ENCODE measurements at regions not wholly inside any gene's neighbourhood (a gene's known extent, or its start where the extent isn't known, plus 50 kb on each side); places are given as distances from the start of the nearest gene placed in this dataset.

- no peak overlapping the region for H3K27ac ChIP-seq (ENCODE audit: low read length)
- no peak overlapping the region for H3K4me3 ChIP-seq (ENCODE audit: low read length)
- no peaks in the 10 kb centered on the region for H3K4me1 ChIP-seq (ENCODE audit: control insufficient read depth, insufficient read depth, low read length)
- no peaks in the 10 kb centered on the region for H3K9me3 ChIP-seq (replicated peaks; ENCODE audit: control insufficient read depth, low read depth, low read length)
- no peaks in the 10 kb centered on the region for H3K27me3 ChIP-seq (ENCODE audit: control insufficient read depth, insufficient read depth, low read length)
- WGBS (ENCODE audit: insufficient coverage) = 43% methylated on average over 1 of the region's 2 CpGs
- DNase-seq = no peak
- H3K36me3 ChIP-seq (ENCODE audit: control insufficient read depth, insufficient read depth, low read length) = no peaks in the 10 kb centered on the region
Observed at GRCh38 chr12:28601570-28602058, 411.4 kb downstream of the CCDC91 start.

GRCh38 chr12:28602786-28603185 lies 412.5 kb downstream of the CCDC91 start:
- Histone ChIP-seq H3K27ac (ENCODE audit: low read length) (no peak overlapping the region), H3K27me3 (ENCODE audit: control insufficient read depth, insufficient read depth, low read length) (no peaks in the 10 kb centered on the region), H3K9me3 (replicated peaks; ENCODE audit: control insufficient read depth, low read depth, low read length) (peaks cover 3% of the 10 kb centered on the region), H3K4me3 (ENCODE audit: low read length) (no peak overlapping the region), H3K4me1 (ENCODE audit: control insufficient read depth, insufficient read depth, low read length) (no peaks in the 10 kb centered on the region), H3K36me3 (ENCODE audit: control insufficient read depth, insufficient read depth, low read length) (no peaks in the 10 kb centered on the region)
- WGBS (ENCODE audit: insufficient coverage) = 86% methylated on average over 1 of the region's 4 CpGs
- no peak for DNase-seq

- 78% methylated on average over 1 of the region's 5 CpGs for WGBS (ENCODE audit: insufficient coverage)
- Histone ChIP-seq H3K9me3 (replicated peaks; ENCODE audit: control insufficient read depth, low read depth, low read length) (peaks cover 3% of the 10 kb centered on the region), H3K4me1 (ENCODE audit: control insufficient read depth, insufficient read depth, low read length) (no peaks in the 10 kb centered on the region), H3K27me3 (ENCODE audit: control insufficient read depth, insufficient read depth, low read length) (no peaks in the 10 kb centered on the region), H3K4me3 (ENCODE audit: low read length) (no peak overlapping the region), H3K27ac (ENCODE audit: low read length) (no peak overlapping the region), H3K36me3 (ENCODE audit: control insufficient read depth, insufficient read depth, low read length) (no peaks in the 10 kb centered on the region)
- no peak for DNase-seq
Observed at GRCh38 chr12:28603239-28603638, 413.0 kb downstream of the CCDC91 start.

- Histone ChIP-seq H3K36me3 (ENCODE audit: control insufficient read depth, insufficient read depth, low read length) (no peaks in the 10 kb centered on the region), H3K4me1 (ENCODE audit: control insufficient read depth, insufficient read depth, low read length) (no peaks in the 10 kb centered on the region), H3K4me3 (ENCODE audit: low read length) (no peak overlapping the region), H3K9me3 (replicated peaks; ENCODE audit: control insufficient read depth, low read depth, low read length) (peaks cover 3% of the 10 kb centered on the region), H3K27ac (ENCODE audit: low read length) (no peak overlapping the region), H3K27me3 (ENCODE audit: control insufficient read depth, insufficient read depth, low read length) (no peaks in the 10 kb centered on the region)
- WGBS (ENCODE audit: insufficient coverage) = no CpG with 5 or more reads among the region's 1 CpG
- no peak for DNase-seq
Observed at GRCh38 chr12:28603801-28604200, 413.5 kb downstream of the CCDC91 start.

- no CpG with 5 or more reads among the region's 1 CpG for WGBS (ENCODE audit: insufficient coverage)
- H3K36me3 ChIP-seq (ENCODE audit: control insufficient read depth, insufficient read depth, low read length) = no peaks in the 10 kb centered on the region
- H3K4me3 ChIP-seq (ENCODE audit: low read length) = no peak overlapping the region
- no peaks in the 10 kb centered on the region for H3K4me1 ChIP-seq (ENCODE audit: control insufficient read depth, insufficient read depth, low read length)
- no peaks in the 10 kb centered on the region for H3K27me3 ChIP-seq (ENCODE audit: control insufficient read depth, insufficient read depth, low read length)
- no peak for DNase-seq
- H3K27ac ChIP-seq (ENCODE audit: low read length) = no peak overlapping the region
- peaks cover 3% of the 10 kb centered on the region for H3K9me3 ChIP-seq (replicated peaks; ENCODE audit: control insufficient read depth, low read depth, low read length)
Observed at GRCh38 chr12:28604240-28604639, 414.0 kb downstream of the CCDC91 start.

- Histone ChIP-seq H3K9me3 (replicated peaks; ENCODE audit: control insufficient read depth, low read depth, low read length) (peaks cover 3% of the 10 kb centered on the region), H3K4me1 (ENCODE audit: control insufficient read depth, insufficient read depth, low read length) (peaks cover 4% of the 10 kb centered on the region), H3K27me3 (ENCODE audit: control insufficient read depth, insufficient read depth, low read length) (no peaks in the 10 kb centered on the region), H3K27ac (ENCODE audit: low read length) (no peak overlapping the region), H3K4me3 (ENCODE audit: low read length) (no peak overlapping the region), H3K36me3 (ENCODE audit: control insufficient read depth, insufficient read depth, low read length) (no peaks in the 10 kb centered on the region)
- DNase-seq = no peak
- no CpG with 5 or more reads among the region's 1 CpG for WGBS (ENCODE audit: insufficient coverage)
Observed at GRCh38 chr12:28606967-28607557, 416.8 kb downstream of the CCDC91 start.

GRCh38 chr12:28610401-28611114 lies 420.3 kb downstream of the CCDC91 start:
- Histone ChIP-seq H3K27me3 (ENCODE audit: control insufficient read depth, insufficient read depth, low read length) (no peaks in the 10 kb centered on the region), H3K4me1 (ENCODE audit: control insufficient read depth, insufficient read depth, low read length) (peaks cover 4% of the 10 kb centered on the region), H3K4me3 (ENCODE audit: low read length) (no peak overlapping the region), H3K36me3 (ENCODE audit: control insufficient read depth, insufficient read depth, low read length) (no peaks in the 10 kb centered on the region), H3K27ac (ENCODE audit: low read length) (no peak overlapping the region), H3K9me3 (replicated peaks; ENCODE audit: control insufficient read depth, low read depth, low read length) (peaks cover 3% of the 10 kb centered on the region)
- peak; percentile 15 for DNase-seq
- WGBS (ENCODE audit: insufficient coverage) = no CpG with 5 or more reads among the region's 3 CpGs

- Histone ChIP-seq H3K27ac (ENCODE audit: low read length) (peak overlapping the region; percentile 26), H3K4me3 (ENCODE audit: low read length) (no peak overlapping the region), H3K36me3 (ENCODE audit: control insufficient read depth, insufficient read depth, low read length) (no peaks in the 10 kb centered on the region), H3K9me3 (replicated peaks; ENCODE audit: control insufficient read depth, low read depth, low read length) (peaks cover 3% of the 10 kb centered on the region), H3K4me1 (ENCODE audit: control insufficient read depth, insufficient read depth, low read length) (peaks cover 4% of the 10 kb centered on the region), H3K27me3 (ENCODE audit: control insufficient read depth, insufficient read depth, low read length) (no peaks in the 10 kb centered on the region)
- peak; percentile 92 for DNase-seq
Observed at GRCh38 chr12:28611115-28611435, 420.8 kb downstream of the CCDC91 start.

GRCh38 chr12:28611449-28611848 lies 421.2 kb downstream of the CCDC91 start:
- 14% methylated on average over 2 of the region's 2 CpGs for WGBS (ENCODE audit: insufficient coverage)
- Histone ChIP-seq H3K4me1 (ENCODE audit: control insufficient read depth, insufficient read depth, low read length) (peaks cover 4% of the 10 kb centered on the region), H3K27ac (ENCODE audit: low read length) (peak overlapping the region; percentile 26), H3K36me3 (ENCODE audit: control insufficient read depth, insufficient read depth, low read length) (no peaks in the 10 kb centered on the region), H3K9me3 (replicated peaks; ENCODE audit: control insufficient read depth, low read depth, low read length) (peaks cover 3% of the 10 kb centered on the region), H3K4me3 (ENCODE audit: low read length) (no peak overlapping the region), H3K27me3 (ENCODE audit: control insufficient read depth, insufficient read depth, low read length) (no peaks in the 10 kb centered on the region)
- no peak for DNase-seq

GRCh38 chr12:28618171-28618570 lies 427.9 kb downstream of the CCDC91 start:
- Histone ChIP-seq H3K36me3 (ENCODE audit: control insufficient read depth, insufficient read depth, low read length) (no peaks in the 10 kb centered on the region), H3K9me3 (replicated peaks; ENCODE audit: control insufficient read depth, low read depth, low read length) (no peaks in the 10 kb centered on the region), H3K27ac (ENCODE audit: low read length) (no peak overlapping the region), H3K27me3 (ENCODE audit: control insufficient read depth, insufficient read depth, low read length) (no peaks in the 10 kb centered on the region), H3K4me1 (ENCODE audit: control insufficient read depth, insufficient read depth, low read length) (no peaks in the 10 kb centered on the region), H3K4me3 (ENCODE audit: low read length) (no peak overlapping the region)
- DNase-seq = no peak
- WGBS (ENCODE audit: insufficient coverage) = no CpG with 5 or more reads among the region's 1 CpG
